ENCODE measurements at regions not wholly inside any gene's neighbourhood (a gene's known extent, or its start where the extent isn't known, plus 50 kb on each side); places are given as distances from the start of the nearest gene placed in this dataset.

DNA sequence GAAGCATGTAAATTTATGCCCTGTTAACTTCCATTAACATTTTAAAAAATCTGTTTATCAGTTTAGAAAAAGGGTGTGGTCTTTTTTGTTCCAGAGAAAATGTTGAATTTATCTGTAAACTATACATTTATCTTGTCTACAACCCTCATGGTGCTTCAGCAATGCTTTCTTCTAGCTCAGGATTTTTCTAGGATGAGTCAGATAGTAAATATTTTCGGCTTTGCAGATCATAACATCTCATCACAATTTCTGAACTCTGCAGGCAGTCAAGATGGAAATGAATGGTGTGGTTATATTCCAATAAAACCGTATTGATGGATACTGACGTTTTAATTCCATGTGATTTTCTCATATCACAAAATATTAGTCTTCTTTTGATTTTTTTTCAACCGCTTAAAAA lies 70.5 kb upstream of the FOXB1 start:
- DNase-seq, result no peak
- H3K36me3 ChIP-seq (ENCODE audit: insufficient read depth, low read length), result no peaks in the 10 kb centered on the region
- H2AFZ ChIP-seq (ENCODE audit: low read depth, low read length), result no peak overlapping the region
- no peaks in the 10 kb centered on the region for H3K79me2 ChIP-seq (ENCODE audit: insufficient read depth, low read length)
- TF ChIP-seq, protein P1, sequence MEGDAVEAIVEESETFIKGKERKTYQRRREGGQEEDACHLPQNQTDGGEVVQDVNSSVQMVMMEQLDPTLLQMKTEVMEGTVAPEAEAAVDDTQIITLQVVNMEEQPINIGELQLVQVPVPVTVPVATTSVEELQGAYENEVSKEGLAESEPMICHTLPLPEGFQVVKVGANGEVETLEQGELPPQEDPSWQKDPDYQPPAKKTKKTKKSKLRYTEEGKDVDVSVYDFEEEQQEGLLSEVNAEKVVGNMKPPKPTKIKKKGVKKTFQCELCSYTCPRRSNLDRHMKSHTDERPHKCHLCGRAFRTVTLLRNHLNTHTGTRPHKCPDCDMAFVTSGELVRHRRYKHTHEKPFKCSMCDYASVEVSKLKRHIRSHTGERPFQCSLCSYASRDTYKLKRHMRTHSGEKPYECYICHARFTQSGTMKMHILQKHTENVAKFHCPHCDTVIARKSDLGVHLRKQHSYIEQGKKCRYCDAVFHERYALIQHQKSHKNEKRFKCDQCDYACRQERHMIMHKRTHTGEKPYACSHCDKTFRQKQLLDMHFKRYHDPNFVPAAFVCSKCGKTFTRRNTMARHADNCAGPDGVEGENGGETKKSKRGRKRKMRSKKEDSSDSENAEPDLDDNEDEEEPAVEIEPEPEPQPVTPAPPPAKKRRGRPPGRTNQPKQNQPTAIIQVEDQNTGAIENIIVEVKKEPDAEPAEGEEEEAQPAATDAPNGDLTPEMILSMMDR (IDR thresholded peaks at IDR 0.05; ENCODE audit: borderline replicate concordance, extremely low read depth, low read length, poor library complexity, severe bottlenecking), result no peak
- no peak for TF ChIP-seq EZH2 (IDR thresholded peaks at IDR 0.05; ENCODE audit: borderline replicate concordance, low read depth, low read length, severe bottlenecking)
- H3K4me1 ChIP-seq (ENCODE audit: insufficient read depth, low read length), result no peaks in the 10 kb centered on the region
- H3K9me3 ChIP-seq (ENCODE audit: insufficient read depth, low read length, severe bottlenecking), result no peaks in the 10 kb centered on the region
- H3K27me3 ChIP-seq (ENCODE audit: insufficient read depth, low read length, poor library complexity), result no peaks in the 10 kb centered on the region
- H3K9ac ChIP-seq (ENCODE audit: low read depth, low read length), result no peak overlapping the region
- no peak for ATAC-seq (ENCODE audit: insufficient read depth, low read depth)
- no peaks in the 10 kb centered on the region for H4K20me1 ChIP-seq (ENCODE audit: insufficient read depth, low read length)
- no peak overlapping the region for H3K4me2 ChIP-seq (ENCODE audit: insufficient read depth, low read length)
- no peak overlapping the region for H3K27ac ChIP-seq (ENCODE audit: low read length)
- H3K4me3 ChIP-seq (ENCODE audit: low read depth in 1 of 2, low read length in 2 of 2), result no peak overlapping the region

DNA sequence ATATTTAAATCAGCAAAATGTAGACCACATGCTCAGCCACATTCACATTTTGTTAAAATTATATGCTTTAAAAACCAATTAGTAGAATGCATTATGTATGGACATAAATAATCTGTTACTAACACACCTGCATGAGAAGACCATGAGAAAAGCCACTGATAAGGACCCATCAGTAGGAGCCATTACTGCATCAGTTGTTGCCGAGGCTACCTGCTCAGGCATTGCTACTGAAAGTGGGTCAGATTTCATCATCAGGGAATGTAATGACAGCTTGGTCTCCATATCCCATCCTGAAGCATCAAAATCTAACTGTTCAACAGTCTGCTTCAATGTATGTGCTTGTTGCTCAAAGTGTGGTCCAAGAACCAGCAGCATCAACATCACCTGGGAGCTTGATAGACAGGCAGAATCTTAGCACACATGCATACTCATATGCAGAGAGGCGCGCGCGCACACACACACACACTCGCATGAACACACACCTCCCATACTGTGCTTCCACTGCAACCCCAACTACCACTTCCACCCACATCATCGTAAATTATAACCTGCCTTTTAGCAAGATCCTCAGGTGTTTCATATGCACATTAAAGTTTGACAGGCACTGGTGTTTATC lies 72.4 kb upstream of the FOXB1 start:
- no peak for DNase-seq
- H3K27ac ChIP-seq (ENCODE audit: low read length), result no peak overlapping the region

DNA sequence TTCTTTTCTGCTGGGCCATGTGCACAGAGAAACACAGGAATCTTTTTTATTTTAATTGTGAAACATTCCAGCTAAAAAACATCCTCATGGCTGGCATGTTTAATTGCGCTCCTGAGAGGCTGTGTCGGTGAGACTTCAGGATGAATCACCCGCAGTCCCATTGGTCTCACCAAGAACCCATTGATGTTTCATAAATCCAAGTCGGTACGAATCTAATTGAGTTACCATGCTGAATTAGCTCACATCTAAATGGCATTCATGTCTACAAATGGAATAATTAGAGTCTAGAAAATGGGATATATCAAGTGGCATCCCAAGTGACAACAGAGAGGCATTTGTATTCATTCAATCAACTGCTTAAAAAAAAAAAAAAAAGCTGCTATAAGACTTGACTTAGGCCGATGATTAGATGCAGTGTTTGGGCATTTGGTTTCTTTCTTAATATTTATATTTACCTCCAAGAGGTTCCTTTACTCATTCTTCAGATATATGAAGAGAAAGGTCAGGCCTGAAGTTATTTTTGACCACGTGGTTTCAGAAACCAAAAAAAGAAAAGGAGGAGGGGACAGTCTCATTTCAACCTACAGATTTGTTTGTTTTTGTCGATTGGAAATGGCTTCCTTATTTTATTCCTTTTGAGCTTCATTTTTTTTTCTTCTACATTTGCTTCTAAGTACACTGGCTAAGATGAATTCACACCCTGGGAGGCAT lies 79.1 kb upstream of the FOXB1 start:
- no peak for DNase-seq
- H3K27me3 ChIP-seq (ENCODE audit: insufficient read depth, low read length, poor library complexity), result no peaks in the 10 kb centered on the region
- no peaks in the 10 kb centered on the region for H4K20me1 ChIP-seq (ENCODE audit: insufficient read depth, low read length)
- TF ChIP-seq, protein P1 (IDR thresholded peaks at IDR 0.05; ENCODE audit: borderline replicate concordance, extremely low read depth, low read length, poor library complexity, severe bottlenecking), result no peak
- TF ChIP-seq EZH2 (IDR thresholded peaks at IDR 0.05; ENCODE audit: borderline replicate concordance, low read depth, low read length, severe bottlenecking), result no peak
- H3K9me3 ChIP-seq (ENCODE audit: insufficient read depth, low read length, severe bottlenecking), result no peaks in the 10 kb centered on the region
- no peak overlapping the region for H2AFZ ChIP-seq (ENCODE audit: low read depth, low read length)
- no peak for ATAC-seq (ENCODE audit: insufficient read depth, low read depth)
- H3K9ac ChIP-seq (ENCODE audit: low read depth, low read length), result no peak overlapping the region
- H3K79me2 ChIP-seq (ENCODE audit: insufficient read depth, low read length), result no peaks in the 10 kb centered on the region
- H3K4me2 ChIP-seq (ENCODE audit: insufficient read depth, low read length), result no peak overlapping the region
- no peak overlapping the region for H3K4me3 ChIP-seq (ENCODE audit: low read depth in 1 of 2, low read length in 2 of 2)
- H3K36me3 ChIP-seq (ENCODE audit: insufficient read depth, low read length), result no peaks in the 10 kb centered on the region
- no peak overlapping the region for H3K27ac ChIP-seq (ENCODE audit: low read length)
- H3K4me1 ChIP-seq (ENCODE audit: insufficient read depth, low read length), result peaks cover 4% of the 10 kb centered on the region; the same call in 1 of the 2 replicates

More for the DNA sequence above, 72.4 kb upstream of the FOXB1 start:
- Histone ChIP-seq H3K36me3 (ENCODE audit: insufficient read depth, low read length) (no peaks in the 10 kb centered on the region), H3K9me3 (ENCODE audit: insufficient read depth, low read length, severe bottlenecking) (no peaks in the 10 kb centered on the region), H4K20me1 (ENCODE audit: insufficient read depth, low read length) (no peaks in the 10 kb centered on the region), H3K79me2 (ENCODE audit: insufficient read depth, low read length) (no peaks in the 10 kb centered on the region), H2AFZ (ENCODE audit: low read depth, low read length) (no peak overlapping the region), H3K4me2 (ENCODE audit: insufficient read depth, low read length) (no peak overlapping the region), H3K4me3 (ENCODE audit: low read depth in 1 of 2, low read length in 2 of 2) (no peak overlapping the region), H3K4me1 (ENCODE audit: insufficient read depth, low read length) (no peaks in the 10 kb centered on the region), H3K9ac (ENCODE audit: low read depth, low read length) (no peak overlapping the region), H3K27me3 (ENCODE audit: insufficient read depth, low read length, poor library complexity) (no peaks in the 10 kb centered on the region)
- ATAC-seq (ENCODE audit: insufficient read depth, low read depth), result no peak
- TF ChIP-seq, protein P1 (IDR thresholded peaks at IDR 0.05; ENCODE audit: borderline replicate concordance, extremely low read depth, low read length, poor library complexity, severe bottlenecking), result no peak
- no peak for TF ChIP-seq EZH2 (IDR thresholded peaks at IDR 0.05; ENCODE audit: borderline replicate concordance, low read depth, low read length, severe bottlenecking)
